Prostate gland (tissue), 2 donors: ENCODE measurements at regions not wholly inside any gene's neighbourhood (a gene's known extent, or its start where the extent isn't known, plus 50 kb on each side); places are given as distances from the start of the nearest gene placed in this dataset.

ENCODE experiments used
- DNase-seq: peaks from one replicate; pipeline ENCODE4 v3.0.0-alpha.2; 2019; ENCODE audit warnings: low spot score
- H3K27ac ChIP-seq, 2 donors: fragments of 200-600 bp; sonication (generic); 2 replicates each; pipeline ENCODE4 v1.5.1; 2017 to 2019
- H3K27me3 ChIP-seq: fragments of 200-600 bp; sonication (generic); replicated peaks from 2 replicates; pipeline ENCODE4 v1.5.1; 2019; ENCODE audit not compliant: insufficient read depth
- H3K36me3 ChIP-seq, 2 donors: fragments of 200-600 bp; sonication (generic); 1 replicate in 1 of 2; 2 replicates in 1 of 2; pipeline versions ENCODE4 v1.5.1 to v1.8.1; 2017 to 2019
- H3K4me1 ChIP-seq: fragments of 200-600 bp; sonication (generic); replicated peaks from 2 replicates; pipeline ENCODE4 v1.5.1; 2019
- H3K4me3 ChIP-seq, 2 donors: fragments of 200-600 bp; sonication (generic); 2 replicates each; pipeline ENCODE4 v1.5.1; 2017 to 2019
- H3K9me3 ChIP-seq: fragments of 200-600 bp; sonication (generic); 2 replicates; pipeline ENCODE4 v1.5.1; 2017
- POLR2A ChIP-seq: fragments of 450-650 bp; IDR thresholded peaks from one replicate; pipeline ENCODE4 v1.6.1; 2016; ENCODE audit warnings: antibody characterized with exemption, mild to moderate bottlenecking
- POLR2AphosphoS5 ChIP-seq: sonication (generic); formaldehyde crosslinking; IDR thresholded peaks from one replicate; pipeline ENCODE4 v1.6.1; 2017; ENCODE audit warnings: antibody characterized with exemption
- WGBS: methylation state at CpG from one replicate; pipeline ENCODE4 v1.1.5; 2018; 5-methylcytosine and 5-hydroxymethylcytosine counted together
- intact Hi-C: fragments of 100-400 bp; cut with DNase I; formaldehyde crosslinking; loops from one replicate; pipeline ENCODE4 v1.14.2; 2022
- TF ChIP-seq, protein P1 (sequence below), 4 experiments: fragments of 200-600 bp in 2 of 4; fragments of 450-650 bp in 2 of 4; sonication (generic) in 2 of 4; IDR thresholded peaks; 1 replicate in 3 of 4; 2 replicates in 1 of 4; pipeline ENCODE4 v1.5.1; 2016 to 2019; ENCODE audit warnings: antibody characterized with exemption in 4 of 4, mild to moderate bottlenecking in 2 of 4, moderate library complexity in 2 of 4

DNA sequence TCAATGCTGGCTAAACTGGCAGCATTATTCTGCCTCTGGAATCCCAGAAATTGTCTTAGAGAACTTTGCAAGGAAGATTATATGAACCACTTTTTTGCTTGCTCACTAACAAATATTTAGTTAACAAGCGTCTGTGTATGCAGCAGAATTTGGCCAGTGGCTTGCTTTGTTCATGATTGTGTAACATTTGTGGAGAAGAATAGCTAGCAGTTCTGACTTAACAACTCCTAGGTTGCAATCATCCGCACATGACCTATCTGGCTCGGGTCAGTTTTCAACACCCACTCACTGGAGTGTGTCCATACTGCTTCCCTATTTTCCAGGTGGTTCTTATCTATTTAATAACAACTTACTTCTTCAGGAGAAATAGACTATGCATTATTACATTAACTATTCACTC is 98.5 kb downstream of the SNX18 start:
- H3K4me1 ChIP-seq = peaks cover 6% of the 10 kb centered on the region
- 15% methylated on average over 3 of the region's 3 CpGs for WGBS
- intact Hi-C loops = no loop called here
- no peak for TF ChIP-seq POLR2A
- TF ChIP-seq POLR2AphosphoS5 = peak; percentile 69
- TF ChIP-seq, protein P1, sequence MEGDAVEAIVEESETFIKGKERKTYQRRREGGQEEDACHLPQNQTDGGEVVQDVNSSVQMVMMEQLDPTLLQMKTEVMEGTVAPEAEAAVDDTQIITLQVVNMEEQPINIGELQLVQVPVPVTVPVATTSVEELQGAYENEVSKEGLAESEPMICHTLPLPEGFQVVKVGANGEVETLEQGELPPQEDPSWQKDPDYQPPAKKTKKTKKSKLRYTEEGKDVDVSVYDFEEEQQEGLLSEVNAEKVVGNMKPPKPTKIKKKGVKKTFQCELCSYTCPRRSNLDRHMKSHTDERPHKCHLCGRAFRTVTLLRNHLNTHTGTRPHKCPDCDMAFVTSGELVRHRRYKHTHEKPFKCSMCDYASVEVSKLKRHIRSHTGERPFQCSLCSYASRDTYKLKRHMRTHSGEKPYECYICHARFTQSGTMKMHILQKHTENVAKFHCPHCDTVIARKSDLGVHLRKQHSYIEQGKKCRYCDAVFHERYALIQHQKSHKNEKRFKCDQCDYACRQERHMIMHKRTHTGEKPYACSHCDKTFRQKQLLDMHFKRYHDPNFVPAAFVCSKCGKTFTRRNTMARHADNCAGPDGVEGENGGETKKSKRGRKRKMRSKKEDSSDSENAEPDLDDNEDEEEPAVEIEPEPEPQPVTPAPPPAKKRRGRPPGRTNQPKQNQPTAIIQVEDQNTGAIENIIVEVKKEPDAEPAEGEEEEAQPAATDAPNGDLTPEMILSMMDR (IDR thresholded peaks at IDR 0.05) = no peak
- H3K27me3 ChIP-seq = no peaks in the 10 kb centered on the region
- no peak overlapping the region for H3K4me3 ChIP-seq
- DNase-seq = peak; percentile 46
- H3K9me3 ChIP-seq = no peaks in the 10 kb centered on the region
- H3K27ac ChIP-seq = peak overlapping the region in 1 of 2 donors; percentile 19
- no peaks in the 10 kb centered on the region for H3K36me3 ChIP-seq

DNA sequence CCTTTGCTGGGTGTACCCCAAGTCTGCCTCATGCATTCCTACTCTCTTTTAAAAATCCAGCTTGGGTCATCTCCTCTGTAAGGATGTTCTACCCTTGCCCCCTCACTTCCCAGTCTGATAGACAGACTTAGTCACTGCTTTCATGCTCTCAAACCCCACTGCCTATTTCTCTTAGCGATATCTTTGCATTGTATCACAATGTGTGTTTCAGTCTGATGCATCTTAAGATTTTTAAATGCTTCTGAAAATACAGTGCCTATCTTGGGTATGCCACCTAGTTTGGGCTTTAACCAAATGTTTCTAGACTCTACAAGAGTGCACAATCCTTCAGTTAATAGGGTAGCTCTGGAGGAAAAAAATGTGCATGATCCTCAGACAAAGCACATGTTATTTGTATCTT is 97.8 kb downstream of the SNX18 start:
- H3K27me3 ChIP-seq = no peaks in the 10 kb centered on the region
- no peak for DNase-seq
- intact Hi-C loops = no loop called here
- WGBS = 97% methylated on average over 1 of the region's 1 CpG
- no peak overlapping the region for H3K4me3 ChIP-seq
- H3K36me3 ChIP-seq = no peaks in the 10 kb centered on the region
- peaks cover 6% of the 10 kb centered on the region for H3K4me1 ChIP-seq
- no peaks in the 10 kb centered on the region for H3K9me3 ChIP-seq
- no peak overlapping the region for H3K27ac ChIP-seq
- TF ChIP-seq, protein P1 (IDR thresholded peaks at IDR 0.05) = no peak
- no peak for TF ChIP-seq POLR2AphosphoS5
- TF ChIP-seq POLR2A = no peak

DNA sequence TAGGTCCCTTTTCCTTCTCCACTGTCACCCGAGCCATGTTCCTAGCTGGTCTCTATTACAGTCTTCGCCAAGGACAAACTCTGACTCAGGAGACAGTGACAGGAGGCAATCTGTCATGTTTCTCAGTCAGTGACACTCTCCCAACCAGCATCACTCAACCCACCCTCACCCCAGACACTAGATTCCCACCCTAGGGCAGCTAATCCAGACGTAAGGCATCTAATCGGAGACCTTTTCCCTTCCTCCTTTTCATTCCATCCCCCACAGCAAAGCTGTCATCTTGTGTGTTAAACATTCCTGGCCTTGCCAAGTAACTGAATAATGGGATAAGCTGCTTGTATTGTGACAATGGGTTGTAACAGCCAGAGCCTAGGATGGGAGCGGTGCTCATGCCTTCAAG is 95.2 kb downstream of the SNX18 start:
- Histone ChIP-seq H3K9me3 (no peaks in the 10 kb centered on the region), H3K27ac (no peak overlapping the region), H3K27me3 (no peaks in the 10 kb centered on the region), H3K4me1 (peaks cover 6% of the 10 kb centered on the region), H3K36me3 (no peaks in the 10 kb centered on the region), H3K4me3 (no peak overlapping the region)
- no peak for DNase-seq
- intact Hi-C loops = no loop called here
- TF ChIP-seq POLR2AphosphoS5 = no peak
- no peak for TF ChIP-seq POLR2A
- TF ChIP-seq, protein P1 (IDR thresholded peaks at IDR 0.05) = no peak
- 86% methylated on average over 5 of the region's 5 CpGs for WGBS

DNA sequence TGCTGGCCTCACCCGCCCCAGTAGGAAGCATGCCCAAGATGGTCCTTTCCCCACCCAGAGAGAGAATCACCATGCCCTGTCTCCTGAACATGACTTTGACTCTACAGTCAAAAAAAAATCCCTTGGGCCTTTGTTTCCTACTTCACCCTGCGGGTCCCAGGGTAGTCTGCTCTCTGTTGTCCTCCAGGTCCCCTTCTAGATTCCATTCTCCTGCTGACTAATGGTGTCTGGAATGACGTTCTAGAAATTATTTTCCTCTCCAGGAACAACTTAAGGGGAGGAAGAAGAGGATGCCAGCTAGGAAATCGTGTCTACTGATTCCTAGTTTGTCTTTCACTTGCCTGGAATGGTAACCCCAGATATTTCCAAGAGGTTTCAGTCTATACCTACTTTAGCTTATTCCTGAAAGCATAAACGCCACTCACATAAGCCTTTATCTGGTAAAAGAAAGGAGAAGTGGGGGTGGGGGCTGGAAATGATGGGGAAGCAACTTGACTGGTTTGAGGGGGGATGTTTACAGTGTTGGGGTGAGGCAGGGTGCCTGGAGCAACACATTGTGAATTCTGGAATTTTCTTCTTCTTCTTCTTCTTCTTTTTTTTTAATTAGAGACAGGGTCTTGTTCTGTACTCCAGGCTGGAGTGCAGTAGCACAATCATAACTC is 93.9 kb downstream of the SNX18 start:
- intact Hi-C loops = no loop called here
- 75% methylated on average over 5 of the region's 5 CpGs for WGBS

More for the DNA sequence above, 93.9 kb downstream of the SNX18 start:
- TF ChIP-seq, protein P1 (IDR thresholded peaks at IDR 0.05) = no peak
- TF ChIP-seq POLR2AphosphoS5 = no peak
- TF ChIP-seq POLR2A = no peak
- Histone ChIP-seq H3K27ac (no peak overlapping the region), H3K36me3 (no peaks in the 10 kb centered on the region), H3K9me3 (no peaks in the 10 kb centered on the region), H3K27me3 (no peaks in the 10 kb centered on the region), H3K4me1 (peaks cover 5% of the 10 kb centered on the region), H3K4me3 (no peak overlapping the region)
- DNase-seq = no peak
